Heart left ventricle (tissue), 13 donors: ENCODE measurements at regions not wholly inside any gene's neighbourhood (a gene's known extent, or its start where the extent isn't known, plus 50 kb on each side); places are given as distances from the start of the nearest gene placed in this dataset.

Source experiments
- POLR2A ChIP-seq, 2 donors: fragments of 450-650 bp; IDR thresholded peaks; one replicate each; pipeline ENCODE4 v1.6.1; 2017; ENCODE audit warnings: antibody characterized with exemption in 2 of 2, mild to moderate bottlenecking in 2 of 2, moderate library complexity in 2 of 2
- TF ChIP-seq, protein P1 (sequence below), 12 donors: fragments of 200-600 bp; sonication (generic) in 4 of 12; IDR thresholded peaks; one replicate each; pipeline versions ENCODE4 v1.5.0 to v1.8.0; 2018 to 2022; ENCODE audit warnings: antibody characterized with exemption in 12 of 12, mild to moderate bottlenecking in 5 of 12
- donor health status: ischemic (EF 13 %, LVEDD 7.1; RV severe dilation, severe dysfunction).
- donor health status: DM: no; HTN: yes; CAD: no.
- donor health status: DM: no; HTN: no; CAD: no.
- donor health status: ischemic (EF 25% LVEDD 6.9; RV normal size, moderate dysfunction).
- donor health status: ischemic (EF 25% LVEDD 5.7; RV mildly dilated, moderate dysfunction).
- donor health status: ischemic (EF 35%, LVEDD 5.7; RV mildly dilated, moderate dysfunction).
- donor health status: nonischemic (EF 11% LVEDD 7.7; RV severe dilation, severe dysfunction).
- donor health status: DM: yes; HTN: yes; CAD: no.
- donor health status: PGD.
- donor health status: ischemic (EF 29% LVEDD 5.4; RV normal size, mild dysfunction).
- donor health status: nonischemic (EF 23%, LVEDD 6.1; RV moderate dilation, normal function).

DNA sequence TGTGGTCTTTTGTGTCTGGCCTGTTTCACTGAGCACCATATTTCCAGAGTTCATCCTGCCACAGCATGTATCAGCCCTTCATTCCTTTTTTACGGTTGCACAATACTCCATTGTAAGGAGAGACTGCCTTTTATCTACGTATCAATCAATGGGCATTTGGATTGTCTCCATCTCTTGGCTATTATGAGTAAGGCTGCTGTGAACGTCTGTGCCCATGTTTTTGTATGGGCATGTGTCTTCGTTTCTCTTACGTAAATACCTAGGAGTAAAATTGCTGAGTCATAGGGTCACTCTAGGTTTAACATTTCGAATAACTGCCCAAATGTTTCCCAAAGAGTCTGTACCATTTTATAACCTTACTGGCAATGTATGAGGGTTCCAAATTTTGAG is 202.8 kb upstream of the FOXF1 start:
- TF ChIP-seq, protein P1, sequence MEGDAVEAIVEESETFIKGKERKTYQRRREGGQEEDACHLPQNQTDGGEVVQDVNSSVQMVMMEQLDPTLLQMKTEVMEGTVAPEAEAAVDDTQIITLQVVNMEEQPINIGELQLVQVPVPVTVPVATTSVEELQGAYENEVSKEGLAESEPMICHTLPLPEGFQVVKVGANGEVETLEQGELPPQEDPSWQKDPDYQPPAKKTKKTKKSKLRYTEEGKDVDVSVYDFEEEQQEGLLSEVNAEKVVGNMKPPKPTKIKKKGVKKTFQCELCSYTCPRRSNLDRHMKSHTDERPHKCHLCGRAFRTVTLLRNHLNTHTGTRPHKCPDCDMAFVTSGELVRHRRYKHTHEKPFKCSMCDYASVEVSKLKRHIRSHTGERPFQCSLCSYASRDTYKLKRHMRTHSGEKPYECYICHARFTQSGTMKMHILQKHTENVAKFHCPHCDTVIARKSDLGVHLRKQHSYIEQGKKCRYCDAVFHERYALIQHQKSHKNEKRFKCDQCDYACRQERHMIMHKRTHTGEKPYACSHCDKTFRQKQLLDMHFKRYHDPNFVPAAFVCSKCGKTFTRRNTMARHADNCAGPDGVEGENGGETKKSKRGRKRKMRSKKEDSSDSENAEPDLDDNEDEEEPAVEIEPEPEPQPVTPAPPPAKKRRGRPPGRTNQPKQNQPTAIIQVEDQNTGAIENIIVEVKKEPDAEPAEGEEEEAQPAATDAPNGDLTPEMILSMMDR (IDR thresholded peaks at IDR 0.05): no peak
- TF ChIP-seq POLR2A (IDR thresholded peaks at IDR 0.05): no peak
